ENCODE measurements at regions not wholly inside any gene's neighbourhood (a gene's known extent, or its start where the extent isn't known, plus 50 kb on each side); places are given as distances from the start of the nearest gene placed in this dataset.

GRCh38 chr6:25118038-25118437 is 161.1 kb upstream of the CARMIL1 start:
- no peak overlapping the region for H3K14ac ChIP-seq (replicated peaks; ENCODE audit: low read depth, low read length)
- no peaks in the 10 kb centered on the region for H3K79me1 ChIP-seq (ENCODE audit: low read depth in 1 of 2, low read length in 2 of 2)
- no peak overlapping the region for H2BK15ac ChIP-seq (ENCODE audit: low read depth, low read length)
- dilution Hi-C loops (cut with HindIII; ENCODE audit: low sequenced_read_pairs, unreplicated experiment) (no loop called here), intact Hi-C loops (cut with micrococcal nuclease) (no loop called here), in situ Hi-C loops (cut with MboI; ENCODE audit: low sequenced_read_pairs) (no loop called here)
- no peak overlapping the region for H3K4me3 ChIP-seq (ENCODE audit: insufficient read depth, low read depth, low read length)
- no peak overlapping the region for H4K8ac ChIP-seq (ENCODE audit: low read depth in 2 of 2, low read length in 2 of 2)
- no CpG with 5 or more reads among the region's 3 CpGs for WGBS, 2 experiments (ENCODE audit: extremely low coverage in 2 of 2, insufficient read length in 1 of 2)
- H3K27ac ChIP-seq (ENCODE audit: insufficient read depth, low read length), result no peak overlapping the region
- H3K23ac ChIP-seq (ENCODE audit: low read depth, low read length), result no peak overlapping the region
- no peaks in the 10 kb centered on the region for H3K4me1 ChIP-seq (ENCODE audit: control insufficient read depth, insufficient read depth, low read length)
- CTCF ChIA-PET, result interaction anchor here (0.7 kb wide), 1 partner anchor 69 kb away, joined by 4 read pairs; no protein-coding TSS in a partner anchor
- H3K27me3 ChIP-seq (ENCODE audit: control insufficient read depth, insufficient read depth, low read length), result no peaks in the 10 kb centered on the region
- H4K91ac ChIP-seq (ENCODE audit: insufficient read depth, low read depth, low read length), result no peak overlapping the region
- H2AK9ac ChIP-seq (replicated peaks; ENCODE audit: low read depth, low read length, poor library complexity), result no peak overlapping the region
- H2AK5ac ChIP-seq (ENCODE audit: low read depth, low read length), result no peak overlapping the region
- DNase-seq (no peak), ATAC-seq (ENCODE audit: low read depth) (no peak)
- H4K20me1 ChIP-seq (ENCODE audit: insufficient read depth, low read length), result no peaks in the 10 kb centered on the region
- H4K5ac ChIP-seq (ENCODE audit: low read depth, low read length), result no peak overlapping the region
- no peak overlapping the region for H2BK120ac ChIP-seq (ENCODE audit: low read depth, low read length)
- H3K9me3 ChIP-seq (ENCODE audit: control insufficient read depth, insufficient read depth, low read length), result no peaks in the 10 kb centered on the region
- TF ChIP-seq RCOR1 (IDR thresholded peaks at IDR 0.05; ENCODE audit: insufficient replicate concordance, low read length) (no peak), BHLHE40 (IDR thresholded peaks at IDR 0.05; ENCODE audit: low read depth, low read length) (no peak), SMC3 (IDR thresholded peaks at IDR 0.05; ENCODE audit: low read depth, low read length) (no peak), CHD1 (IDR thresholded peaks at IDR 0.05; ENCODE audit: low read depth, low read length) (no peak), CEBPB (IDR thresholded peaks at IDR 0.05; ENCODE audit: low read depth, low read length) (no peak), POLR2A (IDR thresholded peaks at IDR 0.05; ENCODE audit: low read depth, low read length) (no peak)
- H2BK20ac ChIP-seq (ENCODE audit: low read depth, low read length), result no peak overlapping the region
- H3K36me3 ChIP-seq (ENCODE audit: control insufficient read depth, insufficient read depth, low read length), result no peaks in the 10 kb centered on the region
- no peak overlapping the region for H3K9ac ChIP-seq (ENCODE audit: low read depth, low read length)
- no peak overlapping the region for H3K4ac ChIP-seq (ENCODE audit: low read depth, low read length)
- H2AFZ ChIP-seq (replicated peaks; ENCODE audit: low read length, poor library complexity), result no peak overlapping the region
- no peak overlapping the region for H3K56ac ChIP-seq (ENCODE audit: extremely low read depth, insufficient read depth, low read length)
- H3K18ac ChIP-seq (ENCODE audit: low read depth, low read length), result no peak overlapping the region
- no TSS peak for BruUV-seq (replicated peaks)
- peaks cover 3% of the 10 kb centered on the region; the same call in 1 of the 2 replicates for H3K9me1 ChIP-seq (ENCODE audit: insufficient read depth, low read length)
- POLR2A ChIA-PET (ENCODE audit: unreplicated experiment), result no interaction called here
- no peak overlapping the region for H2BK5ac ChIP-seq (ENCODE audit: low read depth, low read length, poor library complexity, severe bottlenecking)
- H3K4me2 ChIP-seq (ENCODE audit: low read depth, low read length), result no peak overlapping the region

Data from IMR-90 (cell line).